ENCODE measurements at regions not wholly inside any gene's neighbourhood (a gene's known extent, or its start where the extent isn't known, plus 50 kb on each side); places are given as distances from the start of the nearest gene placed in this dataset.

- POLR2A ChIA-PET: no interaction called here
- DNase-seq: no peak
- Histone ChIP-seq H3K4me3 (ENCODE audit: control insufficient read depth in 1 of 7, extremely low read depth in 1 of 7, insufficient read depth in 4 of 7, low read depth in 2 of 7, low read length in 6 of 7) (no peak overlapping the region), H3K36me3 (ENCODE audit: control insufficient read depth in 4 of 4, insufficient read depth in 4 of 4, low read length in 3 of 4) (no peaks in the 10 kb centered on the region), H3K27me3 (replicated peaks in 2 of 5; ENCODE audit: control insufficient read depth in 4 of 5, insufficient read depth in 5 of 5, low read length in 4 of 5) (no peaks in the 10 kb centered on the region), H3K27ac (ENCODE audit: insufficient read depth in 1 of 2, low read depth in 1 of 2, low read length in 2 of 2, poor library complexity in 1 of 2, severe bottlenecking in 2 of 2) (no peak overlapping the region), H3K4me1 (ENCODE audit: control extremely low read depth in 1 of 4, control insufficient read depth in 4 of 4, insufficient read depth in 4 of 4, low read length in 3 of 4) (no peaks in the 10 kb centered on the region), H3K9me3 (ENCODE audit: control extremely low read depth in 1 of 5, control insufficient read depth in 4 of 5, insufficient read depth in 2 of 5, low read depth in 1 of 5, low read length in 4 of 5) (peaks cover 0 to 2% (median 0%) of the 10 kb centered on the region in 5 experiments)
- WGBS (ENCODE audit: insufficient coverage): 56% methylated on average over 1 of the region's 1 CpG
- CTCF ChIA-PET: no interaction called here
Measured at GRCh38 chr12:97758194-97758501, 295.5 kb downstream of the RMST start.

DNA sequence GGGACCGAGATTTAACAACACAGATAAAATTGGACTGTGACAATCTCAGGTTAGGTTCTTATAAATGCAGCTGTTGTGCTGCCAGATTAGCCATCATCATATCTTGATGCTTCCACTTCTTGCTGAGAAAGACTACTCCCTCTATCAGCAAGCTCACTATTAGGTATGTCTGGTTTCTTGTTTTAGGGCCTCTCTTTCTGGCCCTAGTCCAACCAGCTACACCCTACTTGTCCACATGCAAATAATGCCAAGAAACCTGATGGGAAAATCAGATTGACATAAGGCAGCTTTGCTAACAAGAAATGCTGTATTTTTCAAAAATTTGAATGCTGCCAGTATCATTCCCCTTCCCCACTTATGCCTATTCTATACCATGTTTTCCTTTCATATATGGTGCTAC lies 296.0 kb downstream of the RMST start:
- H3K4me3 ChIP-seq (ENCODE audit: control insufficient read depth in 1 of 7, extremely low read depth in 1 of 7, insufficient read depth in 4 of 7, low read depth in 2 of 7, low read length in 6 of 7): no peak overlapping the region
- H3K27ac ChIP-seq (ENCODE audit: insufficient read depth in 1 of 2, low read depth in 1 of 2, low read length in 2 of 2, poor library complexity in 1 of 2, severe bottlenecking in 2 of 2): no peak overlapping the region
- H3K36me3 ChIP-seq (ENCODE audit: control insufficient read depth in 4 of 4, insufficient read depth in 4 of 4, low read length in 3 of 4): no peaks in the 10 kb centered on the region
- ChIA-PET CTCF (no interaction called here), POLR2A (no interaction called here)
- H3K4me1 ChIP-seq (ENCODE audit: control extremely low read depth in 1 of 4, control insufficient read depth in 4 of 4, insufficient read depth in 4 of 4, low read length in 3 of 4): no peaks in the 10 kb centered on the region
- 86% methylated on average over 1 of the region's 1 CpG for WGBS (ENCODE audit: insufficient coverage)
- no peaks in the 10 kb centered on the region for H3K27me3 ChIP-seq (replicated peaks in 2 of 5; ENCODE audit: control insufficient read depth in 4 of 5, insufficient read depth in 5 of 5, low read length in 4 of 5)
- no peak for DNase-seq
- peaks cover 0 to 2% (median 0%) of the 10 kb centered on the region in 5 experiments for H3K9me3 ChIP-seq (ENCODE audit: control extremely low read depth in 1 of 5, control insufficient read depth in 4 of 5, insufficient read depth in 2 of 5, low read depth in 1 of 5, low read length in 4 of 5)

DNA sequence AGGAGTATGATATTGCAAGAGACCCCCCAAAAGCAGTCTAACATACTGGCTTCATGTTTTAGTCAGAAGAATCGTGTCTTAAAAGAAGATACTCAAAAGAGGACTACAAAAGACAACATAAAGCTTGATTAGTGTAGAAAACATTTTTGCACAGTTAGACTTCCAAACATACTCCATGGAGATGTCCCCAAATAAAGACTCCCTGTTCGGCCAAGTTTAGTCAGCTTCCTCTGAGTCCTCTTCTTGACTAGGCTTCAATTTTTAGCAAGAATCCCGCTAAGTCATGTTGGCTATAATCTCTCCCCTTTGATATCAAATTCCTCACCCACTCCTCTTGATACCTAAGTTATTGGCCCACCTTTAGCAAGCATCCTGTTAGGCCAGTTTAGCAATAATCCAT lies 298.0 kb downstream of the RMST start:
- Histone ChIP-seq H3K27ac (ENCODE audit: insufficient read depth in 1 of 2, low read depth in 1 of 2, low read length in 2 of 2, poor library complexity in 1 of 2, severe bottlenecking in 2 of 2) (no peak overlapping the region), H3K27me3 (replicated peaks in 2 of 5; ENCODE audit: control insufficient read depth in 4 of 5, insufficient read depth in 5 of 5, low read length in 4 of 5) (no peaks in the 10 kb centered on the region), H3K4me3 (ENCODE audit: control insufficient read depth in 1 of 7, extremely low read depth in 1 of 7, insufficient read depth in 4 of 7, low read depth in 2 of 7, low read length in 6 of 7) (no peak overlapping the region), H3K36me3 (ENCODE audit: control insufficient read depth in 4 of 4, insufficient read depth in 4 of 4, low read length in 3 of 4) (no peaks in the 10 kb centered on the region), H3K4me1 (ENCODE audit: control extremely low read depth in 1 of 4, control insufficient read depth in 4 of 4, insufficient read depth in 4 of 4, low read length in 3 of 4) (no peaks in the 10 kb centered on the region), H3K9me3 (ENCODE audit: control extremely low read depth in 1 of 5, control insufficient read depth in 4 of 5, insufficient read depth in 2 of 5, low read depth in 1 of 5, low read length in 4 of 5) (peaks cover 0 to 2% (median 0%) of the 10 kb centered on the region in 5 experiments)
- no peak for DNase-seq
- WGBS (ENCODE audit: insufficient coverage): 97% methylated on average over 3 of the region's 3 CpGs
- ChIA-PET POLR2A (no interaction called here), CTCF (no interaction called here)

GRCh38 chr12:97763113-97763512 lies 300.5 kb downstream of the RMST start:
- no peak for DNase-seq
- peaks cover 0 to 2% (median 0%) of the 10 kb centered on the region in 5 experiments for H3K9me3 ChIP-seq (ENCODE audit: control extremely low read depth in 1 of 5, control insufficient read depth in 4 of 5, insufficient read depth in 2 of 5, low read depth in 1 of 5, low read length in 4 of 5)
- H3K27ac ChIP-seq (ENCODE audit: insufficient read depth in 1 of 2, low read depth in 1 of 2, low read length in 2 of 2, poor library complexity in 1 of 2, severe bottlenecking in 2 of 2): no peak overlapping the region
- H3K27me3 ChIP-seq (replicated peaks in 2 of 5; ENCODE audit: control insufficient read depth in 4 of 5, insufficient read depth in 5 of 5, low read length in 4 of 5): no peaks in the 10 kb centered on the region
- no peak overlapping the region for H3K4me3 ChIP-seq (ENCODE audit: control insufficient read depth in 1 of 7, extremely low read depth in 1 of 7, insufficient read depth in 4 of 7, low read depth in 2 of 7, low read length in 6 of 7)
- no peaks in the 10 kb centered on the region for H3K36me3 ChIP-seq (ENCODE audit: control insufficient read depth in 4 of 4, insufficient read depth in 4 of 4, low read length in 3 of 4)
- 87% methylated on average over 2 of the region's 6 CpGs for WGBS (ENCODE audit: insufficient coverage)
- CTCF ChIA-PET: no interaction called here
- no peaks in the 10 kb centered on the region for H3K4me1 ChIP-seq (ENCODE audit: control extremely low read depth in 1 of 4, control insufficient read depth in 4 of 4, insufficient read depth in 4 of 4, low read length in 3 of 4)
- POLR2A ChIA-PET: no interaction called here

DNA sequence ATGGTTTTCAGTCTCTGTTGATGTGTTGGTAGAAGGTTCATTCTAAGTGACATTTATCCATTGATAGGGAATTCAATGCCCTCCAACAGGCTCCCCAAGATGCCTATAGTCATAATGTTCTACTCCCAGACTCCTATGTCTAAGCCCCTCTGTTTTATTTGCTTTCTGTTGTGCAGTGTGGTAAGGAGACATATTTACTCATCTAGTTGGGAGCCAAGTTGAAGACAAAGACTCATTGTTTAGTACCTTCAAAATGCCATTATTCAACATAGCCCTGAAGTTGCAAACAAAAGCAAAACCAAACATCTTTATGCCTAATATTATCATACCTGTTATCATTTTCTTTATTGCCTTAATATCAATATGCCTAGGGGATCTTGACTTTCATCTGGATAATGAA lies 302.1 kb downstream of the RMST start:
- CTCF ChIA-PET: no interaction called here
- POLR2A ChIA-PET: no interaction called here
- Histone ChIP-seq H3K36me3 (ENCODE audit: control insufficient read depth in 4 of 4, insufficient read depth in 4 of 4, low read length in 3 of 4) (no peaks in the 10 kb centered on the region), H3K27ac (ENCODE audit: insufficient read depth in 1 of 2, low read depth in 1 of 2, low read length in 2 of 2, poor library complexity in 1 of 2, severe bottlenecking in 2 of 2) (no peak overlapping the region), H3K4me1 (ENCODE audit: control extremely low read depth in 1 of 4, control insufficient read depth in 4 of 4, insufficient read depth in 4 of 4, low read length in 3 of 4) (no peaks in the 10 kb centered on the region), H3K9me3 (ENCODE audit: control extremely low read depth in 1 of 5, control insufficient read depth in 4 of 5, insufficient read depth in 2 of 5, low read depth in 1 of 5, low read length in 4 of 5) (peaks cover 0 to 2% (median 0%) of the 10 kb centered on the region in 5 experiments), H3K27me3 (replicated peaks in 2 of 5; ENCODE audit: control insufficient read depth in 4 of 5, insufficient read depth in 5 of 5, low read length in 4 of 5) (no peaks in the 10 kb centered on the region), H3K4me3 (ENCODE audit: control insufficient read depth in 1 of 7, extremely low read depth in 1 of 7, insufficient read depth in 4 of 7, low read depth in 2 of 7, low read length in 6 of 7) (no peak overlapping the region)
- no peak for DNase-seq

- no peak overlapping the region for H3K4me3 ChIP-seq (ENCODE audit: control insufficient read depth in 1 of 7, extremely low read depth in 1 of 7, insufficient read depth in 4 of 7, low read depth in 2 of 7, low read length in 6 of 7)
- H3K9me3 ChIP-seq (ENCODE audit: control extremely low read depth in 1 of 5, control insufficient read depth in 4 of 5, insufficient read depth in 2 of 5, low read depth in 1 of 5, low read length in 4 of 5): no peaks in the 10 kb centered on the region
- ChIA-PET POLR2A (no interaction called here), CTCF (no interaction called here)
- H3K27ac ChIP-seq (ENCODE audit: insufficient read depth in 1 of 2, low read depth in 1 of 2, low read length in 2 of 2, poor library complexity in 1 of 2, severe bottlenecking in 2 of 2): no peak overlapping the region
- DNase-seq: no peak
- no peaks in the 10 kb centered on the region for H3K4me1 ChIP-seq (ENCODE audit: control extremely low read depth in 1 of 4, control insufficient read depth in 4 of 4, insufficient read depth in 4 of 4, low read length in 3 of 4)
- H3K27me3 ChIP-seq (replicated peaks in 2 of 5; ENCODE audit: control insufficient read depth in 4 of 5, insufficient read depth in 5 of 5, low read length in 4 of 5): no peaks in the 10 kb centered on the region
- no peaks in the 10 kb centered on the region for H3K36me3 ChIP-seq (ENCODE audit: control insufficient read depth in 4 of 4, insufficient read depth in 4 of 4, low read length in 3 of 4)
- WGBS (ENCODE audit: insufficient coverage): no CpG with 5 or more reads among the region's 2 CpGs
Measured at GRCh38 chr12:97767347-97767746, 304.7 kb downstream of the RMST start.

GRCh38 chr12:97778111-97778510 lies 315.5 kb downstream of the RMST start:
- Histone ChIP-seq H3K4me3 (ENCODE audit: control insufficient read depth in 1 of 7, extremely low read depth in 1 of 7, insufficient read depth in 4 of 7, low read depth in 2 of 7, low read length in 6 of 7) (no peak overlapping the region), H3K36me3 (ENCODE audit: control insufficient read depth in 4 of 4, insufficient read depth in 4 of 4, low read length in 3 of 4) (no peaks in the 10 kb centered on the region), H3K27me3 (replicated peaks in 2 of 5; ENCODE audit: control insufficient read depth in 4 of 5, insufficient read depth in 5 of 5, low read length in 4 of 5) (no peaks in the 10 kb centered on the region), H3K9me3 (ENCODE audit: control extremely low read depth in 1 of 5, control insufficient read depth in 4 of 5, insufficient read depth in 2 of 5, low read depth in 1 of 5, low read length in 4 of 5) (peaks cover 0 to 4% (median 0%) of the 10 kb centered on the region in 5 experiments), H3K27ac (ENCODE audit: insufficient read depth in 1 of 2, low read depth in 1 of 2, low read length in 2 of 2, poor library complexity in 1 of 2, severe bottlenecking in 2 of 2) (no peak overlapping the region), H3K4me1 (ENCODE audit: control extremely low read depth in 1 of 4, control insufficient read depth in 4 of 4, insufficient read depth in 4 of 4, low read length in 3 of 4) (no peaks in the 10 kb centered on the region)
- ChIA-PET POLR2A (no interaction called here), CTCF (no interaction called here)
- WGBS (ENCODE audit: insufficient coverage): 74% methylated on average over 2 of the region's 3 CpGs
- no peak for DNase-seq

DNA sequence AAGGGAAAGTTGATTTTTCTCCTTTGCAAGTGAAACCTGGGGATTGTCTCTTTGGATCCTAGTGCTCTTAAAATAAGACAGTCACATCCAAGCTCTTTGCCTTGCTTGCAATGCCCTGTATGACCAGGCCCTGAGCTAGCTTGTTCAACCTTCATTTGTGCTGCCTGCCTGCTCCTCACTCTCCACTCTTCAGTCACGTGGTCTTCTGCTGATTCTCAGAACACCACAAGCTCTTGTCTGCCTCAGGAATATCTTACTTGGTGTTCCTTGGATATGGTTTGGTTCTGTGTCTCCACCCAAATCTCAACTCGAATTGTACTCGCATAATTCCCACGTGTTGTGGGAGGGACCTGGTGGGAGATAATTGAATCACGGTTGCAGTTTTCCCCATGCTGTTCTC lies 318.7 kb downstream of the RMST start:
- ChIA-PET CTCF (no interaction called here), POLR2A (no interaction called here)
- no peak overlapping the region for H3K27ac ChIP-seq (ENCODE audit: insufficient read depth in 1 of 2, low read depth in 1 of 2, low read length in 2 of 2, poor library complexity in 1 of 2, severe bottlenecking in 2 of 2)
- no peaks in the 10 kb centered on the region for H3K36me3 ChIP-seq (ENCODE audit: control insufficient read depth in 4 of 4, insufficient read depth in 4 of 4, low read length in 3 of 4)
- 90% methylated on average over 2 of the region's 5 CpGs for WGBS (ENCODE audit: insufficient coverage)
- H3K27me3 ChIP-seq (replicated peaks in 2 of 5; ENCODE audit: control insufficient read depth in 4 of 5, insufficient read depth in 5 of 5, low read length in 4 of 5): no peaks in the 10 kb centered on the region
- no peak overlapping the region for H3K4me3 ChIP-seq (ENCODE audit: control insufficient read depth in 1 of 7, extremely low read depth in 1 of 7, insufficient read depth in 4 of 7, low read depth in 2 of 7, low read length in 6 of 7)
- H3K4me1 ChIP-seq (ENCODE audit: control extremely low read depth in 1 of 4, control insufficient read depth in 4 of 4, insufficient read depth in 4 of 4, low read length in 3 of 4): no peaks in the 10 kb centered on the region
- no peaks in the 10 kb centered on the region for H3K9me3 ChIP-seq (ENCODE audit: control extremely low read depth in 1 of 5, control insufficient read depth in 4 of 5, insufficient read depth in 2 of 5, low read depth in 1 of 5, low read length in 4 of 5)
- DNase-seq: no peak
